ENCODE measurements at regions not wholly inside any gene's neighbourhood (a gene's known extent, or its start where the extent isn't known, plus 50 kb on each side); places are given as distances from the start of the nearest gene placed in this dataset.

DNA sequence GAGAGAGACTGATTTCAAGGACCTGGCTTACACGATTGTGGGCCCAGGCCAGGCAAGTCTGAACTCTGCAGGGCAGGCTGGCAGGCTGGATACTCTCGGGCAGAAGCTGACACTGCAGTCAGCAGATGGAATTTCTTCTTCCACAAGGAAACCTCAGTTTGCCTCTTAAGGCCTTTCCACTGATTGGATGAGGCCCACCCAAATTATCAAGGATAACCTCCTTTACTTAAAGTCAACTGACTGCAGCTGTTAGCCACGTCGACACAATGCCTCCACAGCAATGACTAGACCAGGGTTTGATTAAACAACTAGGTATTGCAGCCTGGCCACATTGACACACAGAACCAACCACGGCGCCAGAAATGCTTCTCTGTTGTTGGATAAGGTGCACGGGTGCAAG lies 130.5 kb downstream of the PSMG1 start:
- TF ChIP-seq, protein P1, sequence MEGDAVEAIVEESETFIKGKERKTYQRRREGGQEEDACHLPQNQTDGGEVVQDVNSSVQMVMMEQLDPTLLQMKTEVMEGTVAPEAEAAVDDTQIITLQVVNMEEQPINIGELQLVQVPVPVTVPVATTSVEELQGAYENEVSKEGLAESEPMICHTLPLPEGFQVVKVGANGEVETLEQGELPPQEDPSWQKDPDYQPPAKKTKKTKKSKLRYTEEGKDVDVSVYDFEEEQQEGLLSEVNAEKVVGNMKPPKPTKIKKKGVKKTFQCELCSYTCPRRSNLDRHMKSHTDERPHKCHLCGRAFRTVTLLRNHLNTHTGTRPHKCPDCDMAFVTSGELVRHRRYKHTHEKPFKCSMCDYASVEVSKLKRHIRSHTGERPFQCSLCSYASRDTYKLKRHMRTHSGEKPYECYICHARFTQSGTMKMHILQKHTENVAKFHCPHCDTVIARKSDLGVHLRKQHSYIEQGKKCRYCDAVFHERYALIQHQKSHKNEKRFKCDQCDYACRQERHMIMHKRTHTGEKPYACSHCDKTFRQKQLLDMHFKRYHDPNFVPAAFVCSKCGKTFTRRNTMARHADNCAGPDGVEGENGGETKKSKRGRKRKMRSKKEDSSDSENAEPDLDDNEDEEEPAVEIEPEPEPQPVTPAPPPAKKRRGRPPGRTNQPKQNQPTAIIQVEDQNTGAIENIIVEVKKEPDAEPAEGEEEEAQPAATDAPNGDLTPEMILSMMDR (IDR thresholded peaks at IDR 0.05; ENCODE audit: unreplicated experiment): no peak
- no peaks in the 10 kb centered on the region for H3K36me3 Mint-ChIP-seq (ENCODE audit: low read depth, unreplicated experiment)
- no peaks in the 10 kb centered on the region for H3K27me3 Mint-ChIP-seq (ENCODE audit: unreplicated experiment)
- no peak for DNase-seq (ENCODE audit: low spot score)
- no peak overlapping the region for H3K4me3 Mint-ChIP-seq (ENCODE audit: unreplicated experiment)
- no peaks in the 10 kb centered on the region for H3K9me3 Mint-ChIP-seq (ENCODE audit: unreplicated experiment)
- no peak overlapping the region for H3K27ac Mint-ChIP-seq (ENCODE audit: unreplicated experiment)
- H3K4me1 Mint-ChIP-seq (ENCODE audit: unreplicated experiment): peaks cover 2% of the 10 kb centered on the region

DNA sequence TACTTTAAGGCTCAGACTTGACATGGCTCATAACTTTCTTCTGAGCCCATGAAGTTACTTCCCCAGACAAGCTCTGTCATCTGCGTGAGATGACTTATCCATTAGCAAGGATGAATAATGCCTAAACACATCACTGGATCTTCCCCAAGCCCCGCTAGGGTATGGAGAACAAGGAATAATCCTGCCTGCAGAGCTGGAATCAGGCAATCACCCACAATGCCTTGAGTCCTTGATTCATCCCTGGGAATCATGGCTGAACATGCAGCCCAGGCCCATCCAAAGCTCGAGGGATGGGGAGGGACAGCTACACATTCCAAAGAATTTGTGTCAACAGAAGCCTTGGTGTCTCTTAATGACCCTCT lies 131.7 kb downstream of the PSMG1 start:
- H3K4me1 Mint-ChIP-seq (ENCODE audit: unreplicated experiment): peaks cover 10% of the 10 kb centered on the region

DNA sequence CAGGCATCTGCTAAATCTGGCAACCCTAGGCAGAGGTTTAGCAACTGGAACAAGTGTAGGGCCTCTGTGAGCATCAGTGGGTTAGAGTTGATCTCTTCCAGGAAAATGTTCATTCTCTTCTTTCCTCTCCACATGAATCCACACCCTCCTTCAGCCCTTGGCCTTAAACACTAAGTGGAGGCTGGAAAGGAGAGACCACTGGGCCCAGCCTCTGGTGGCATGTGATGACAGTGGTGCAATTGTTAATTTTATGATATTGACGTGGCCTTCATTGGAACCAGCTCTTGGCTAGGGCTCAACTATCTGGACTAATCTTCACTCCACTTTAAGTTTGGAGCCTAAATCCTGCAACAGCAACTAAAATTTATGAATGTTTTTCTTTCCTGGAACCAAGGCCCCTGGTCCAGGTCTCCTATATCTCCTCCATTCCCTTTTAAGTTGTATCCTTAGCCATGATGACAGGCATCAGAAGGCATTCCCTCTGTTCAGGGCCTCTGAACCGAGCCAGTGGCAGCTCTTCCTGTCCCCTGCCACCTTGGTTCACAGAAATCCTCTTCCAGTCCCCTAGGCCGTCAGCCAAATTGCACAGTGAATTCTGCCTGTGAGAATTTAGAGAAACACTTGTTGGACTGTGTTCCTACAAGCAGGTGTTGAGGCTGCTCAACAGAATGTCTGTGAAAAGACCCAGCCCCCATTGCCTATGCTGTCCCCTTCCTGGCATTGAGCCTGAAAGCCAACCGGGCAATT lies 132.2 kb downstream of the PSMG1 start:
- no peak overlapping the region for H3K4me3 Mint-ChIP-seq (ENCODE audit: unreplicated experiment)
- H3K27ac Mint-ChIP-seq (ENCODE audit: unreplicated experiment): no peak overlapping the region
- TF ChIP-seq, protein P1 (IDR thresholded peaks at IDR 0.05; ENCODE audit: unreplicated experiment): no peak
- peaks cover 14% of the 10 kb centered on the region for H3K4me1 Mint-ChIP-seq (ENCODE audit: unreplicated experiment)
- DNase-seq (ENCODE audit: low spot score): no peak
- no peaks in the 10 kb centered on the region for H3K36me3 Mint-ChIP-seq (ENCODE audit: low read depth, unreplicated experiment)
- H3K9me3 Mint-ChIP-seq (ENCODE audit: unreplicated experiment): no peaks in the 10 kb centered on the region
- peaks cover 3% of the 10 kb centered on the region for H3K27me3 Mint-ChIP-seq (ENCODE audit: unreplicated experiment)

More for the DNA sequence above, 131.7 kb downstream of the PSMG1 start:
- Mint-ChIP-seq H3K9me3 (ENCODE audit: unreplicated experiment) (no peaks in the 10 kb centered on the region), H3K4me3 (ENCODE audit: unreplicated experiment) (no peak overlapping the region), H3K27me3 (ENCODE audit: unreplicated experiment) (peaks cover 3% of the 10 kb centered on the region), H3K27ac (ENCODE audit: unreplicated experiment) (no peak overlapping the region), H3K36me3 (ENCODE audit: low read depth, unreplicated experiment) (no peaks in the 10 kb centered on the region)
- no peak for DNase-seq (ENCODE audit: low spot score)
- TF ChIP-seq, protein P1 (IDR thresholded peaks at IDR 0.05; ENCODE audit: unreplicated experiment): no peak

DNA sequence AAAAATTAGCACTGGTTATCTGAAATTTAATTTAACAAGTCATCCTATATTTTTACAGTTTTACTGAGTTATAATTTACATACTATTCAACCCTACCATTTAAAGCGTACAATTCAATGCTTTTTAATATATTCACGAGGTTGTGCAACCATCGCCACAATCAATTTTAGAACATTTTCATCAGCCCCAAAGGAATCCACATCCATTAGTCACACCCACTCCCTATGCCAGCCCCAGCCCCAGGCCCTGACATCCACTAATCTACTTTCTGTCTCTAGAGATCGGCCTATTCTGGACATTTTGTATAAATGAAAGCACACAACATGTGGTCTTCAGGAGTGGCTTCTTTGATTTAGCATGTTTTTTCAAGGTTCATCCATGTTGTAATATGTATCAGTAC lies 134.7 kb downstream of the PSMG1 start:
- Mint-ChIP-seq H3K27me3 (ENCODE audit: unreplicated experiment) (peaks cover 3% of the 10 kb centered on the region), H3K4me3 (ENCODE audit: unreplicated experiment) (no peak overlapping the region), H3K9me3 (ENCODE audit: unreplicated experiment) (no peaks in the 10 kb centered on the region), H3K27ac (ENCODE audit: unreplicated experiment) (peak overlapping the region; percentile 69), H3K36me3 (ENCODE audit: low read depth, unreplicated experiment) (no peaks in the 10 kb centered on the region), H3K4me1 (ENCODE audit: unreplicated experiment) (peaks cover 14% of the 10 kb centered on the region)
- TF ChIP-seq, protein P1 (IDR thresholded peaks at IDR 0.05; ENCODE audit: unreplicated experiment): no peak
- no peak for DNase-seq (ENCODE audit: low spot score)

DNA sequence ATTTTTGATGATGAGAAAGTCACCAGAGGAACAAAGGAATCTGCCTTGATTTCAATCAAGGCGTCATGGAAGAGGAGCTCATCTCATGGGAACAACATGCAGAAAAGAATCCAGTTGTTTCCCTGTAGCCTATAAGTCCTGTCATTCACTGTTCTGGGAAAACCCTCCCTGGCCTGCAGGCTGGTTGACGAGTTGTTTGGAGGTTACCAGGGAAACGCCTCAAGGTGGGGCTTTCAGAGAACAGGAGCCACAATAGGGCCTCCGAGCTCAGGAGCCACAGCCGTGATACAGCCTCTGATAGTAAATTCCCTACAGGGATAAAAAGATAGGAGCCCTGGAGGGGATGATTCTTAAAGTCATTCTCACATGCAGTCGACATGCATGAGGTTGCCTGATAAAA lies 135.2 kb downstream of the PSMG1 start:
- H3K4me3 Mint-ChIP-seq (ENCODE audit: unreplicated experiment): no peak overlapping the region
- H3K27me3 Mint-ChIP-seq (ENCODE audit: unreplicated experiment): peaks cover 3% of the 10 kb centered on the region
- TF ChIP-seq, protein P1 (IDR thresholded peaks at IDR 0.05; ENCODE audit: unreplicated experiment): no peak
- H3K36me3 Mint-ChIP-seq (ENCODE audit: low read depth, unreplicated experiment): no peaks in the 10 kb centered on the region
- peak; percentile 60 for DNase-seq (ENCODE audit: low spot score)
- no peaks in the 10 kb centered on the region for H3K9me3 Mint-ChIP-seq (ENCODE audit: unreplicated experiment)
- H3K27ac Mint-ChIP-seq (ENCODE audit: unreplicated experiment): peak overlapping the region; percentile 82
- H3K4me1 Mint-ChIP-seq (ENCODE audit: unreplicated experiment): peaks cover 14% of the 10 kb centered on the region
